Esophagus muscularis mucosa (tissue), 4 donors: ENCODE measurements at regions not wholly inside any gene's neighbourhood (a gene's known extent, or its start where the extent isn't known, plus 50 kb on each side); places are given as distances from the start of the nearest gene placed in this dataset.
"Not testable (repeated sequence)": the region's sequence is repeated elsewhere in the genome, so short reads cannot be mapped to it uniquely, and the experiment has no call there.

Experiments used
- CTCF ChIP-seq, 3 experiments: fragments of 200-600 bp in 2 of 3; fragments of 450-650 bp in 1 of 3; sonication (generic) in 2 of 3; IDR thresholded peaks; one replicate each; pipeline ENCODE4 v1.5.1; 2017 to 2019; ENCODE audit warnings: antibody characterized with exemption in 3 of 3, mild to moderate bottlenecking in 2 of 3, moderate library complexity in 1 of 3
- EP300 ChIP-seq: sonication (generic); formaldehyde crosslinking; IDR thresholded peaks from one replicate; pipeline ENCODE4 v1.6.1; 2017; ENCODE audit warnings: antibody characterized with exemption
- POLR2A ChIP-seq: fragments of 450-650 bp; IDR thresholded peaks from one replicate; pipeline ENCODE4 v1.6.1; 2017; ENCODE audit warnings: antibody characterized with exemption, moderate library complexity, mild to moderate bottlenecking, low read depth
- POLR2AphosphoS5 ChIP-seq, 2 donors: sonication (generic); formaldehyde crosslinking; IDR thresholded peaks; one replicate each; pipeline ENCODE4 v1.6.1; 2017; ENCODE audit warnings: antibody characterized with exemption in 2 of 2

GRCh38 chr1:146323302-146323701 is 94.5 kb upstream of the NOTCH2NLA start:
- TF ChIP-seq CTCF (IDR thresholded peaks at IDR 0.05); POLR2A; EP300; POLR2AphosphoS5 (IDR thresholded peaks at IDR 0.05): not testable (repeated sequence)
